K562 (cell line): ENCODE measurements at regions not wholly inside any gene's neighbourhood (a gene's known extent, or its start where the extent isn't known, plus 50 kb on each side); places are given as distances from the start of the nearest gene placed in this dataset.

Experiments
- ATAC-seq: fragments of 200-7000 bp; cut with Tn5 transposase; 3 replicates; pipeline ENCODE4 v1.9.1; 2020; ENCODE audit warnings: moderate library complexity
- BruUV-seq: library from RNA; stranded (reverse); fragments of 400-500 nt; replicated peaks from 2 replicates; lab custom pipeline; 2021; lab: Mats Ljungman, UMichigan
- CTCF ChIA-PET: fragments of 300-600 bp; formaldehyde crosslinking; extraction: SDS; loops from one replicate; lab custom pipeline; 2021; ENCODE audit warnings: low intra/inter-chr PET ratio; lab: Yijun Ruan, JAX
- POLR2A ChIA-PET: fragments of 300-600, 350-650 bp; sonication (Branson Sonifier 250); formaldehyde crosslinking; extraction: SDS; loops from one replicate; lab custom pipeline; 2021; ENCODE audit warnings: antibody characterized with exemption, inconsistent platforms; lab: Yijun Ruan, JAX
- DNase-seq, 4 experiments: peaks; one replicate each; pipeline versions ENCODE4 v3.0.0 to v3.0.0-alpha.2; 2011 to 2018; ENCODE audit warnings: low spot score in 3 of 4, mixed read lengths in 3 of 4; ENCODE audit errors: extremely low read depth in 1 of 4
- FAIRE-seq: peaks from 2 replicates; lab custom pipeline; 2011; peaks lifted over from hg19 to GRCh38; lab: Jason Lieb, UNC
- H2AFZ ChIP-seq: 2 replicates; pipeline ENCODE4 v1.6.0; 2011; ENCODE audit warnings: low read depth, low read length, control low read depth, inconsistent platforms
- H3K27ac ChIP-seq: fragments of 200-600 bp; 3 replicates; pipeline ENCODE4 v1.8.0; 2011; ENCODE audit warnings: low read depth, mild to moderate bottlenecking, control low read depth, inconsistent platforms, low read length, moderate library complexity, mixed read lengths; ENCODE audit errors: extremely low read depth
- H3K27me3 ChIP-seq, 2 experiments: fragments of 300-600 bp in 1 of 2; 2 replicates in 1 of 2; 3 replicates in 1 of 2; pipeline versions ENCODE4 v1.6.0 to v1.8.0; 2011; ENCODE audit warnings: inconsistent platforms in 2 of 2, low read length in 2 of 2, mild to moderate bottlenecking in 1 of 2, mixed read lengths in 1 of 2, moderate library complexity in 1 of 2; ENCODE audit not compliant: control insufficient read depth in 2 of 2, insufficient read depth in 2 of 2
- H3K36me3 ChIP-seq: fragments of 300-600 bp; 3 replicates; pipeline ENCODE4 v1.8.0; 2011; ENCODE audit warnings: mild to moderate bottlenecking, low read length, inconsistent platforms; ENCODE audit not compliant: control insufficient read depth, insufficient read depth
- H3K4me1 ChIP-seq, 2 experiments: fragments of 200-600 bp in 1 of 2; replicated peaks in 1 of 2; 2 replicates in 1 of 2; 3 replicates in 1 of 2; pipeline versions ENCODE4 v1.5.1 to v1.8.0; 2011; ENCODE audit warnings: inconsistent platforms in 2 of 2, low read length in 2 of 2, mild to moderate bottlenecking in 1 of 2, mixed read lengths in 1 of 2, moderate library complexity in 1 of 2; ENCODE audit not compliant: control insufficient read depth in 2 of 2, insufficient read depth in 2 of 2
- H3K4me2 ChIP-seq: 2 replicates; pipeline ENCODE4 v1.6.1; 2011; ENCODE audit warnings: low read length, control low read depth, inconsistent platforms, mixed read lengths; ENCODE audit not compliant: insufficient read depth
- H3K4me3 ChIP-seq: fragments of 200-600 bp; sonication (generic), shearing (Covaris generic); 2 replicates; pipeline ENCODE4 v1.5.1; 2016; ENCODE audit warnings: control low read depth, inconsistent platforms
- H3K79me2 ChIP-seq: fragments of 200-600 bp; 3 replicates; pipeline ENCODE4 v1.8.0; 2011; ENCODE audit warnings: low read length, inconsistent platforms; ENCODE audit not compliant: control insufficient read depth, insufficient read depth
- H3K9ac ChIP-seq, 2 experiments: 2 replicates each; pipeline versions ENCODE4 v1.6.0 to v1.6.1; 2011; ENCODE audit warnings: low read depth in 2 of 2, low read length in 2 of 2, control low read depth in 1 of 2, inconsistent platforms in 1 of 2, mild to moderate bottlenecking in 1 of 2, mixed read lengths in 1 of 2; ENCODE audit not compliant: insufficient read depth in 1 of 2
- H3K9me1 ChIP-seq: one replicate; pipeline ENCODE4 v1.6.0; 2011; ENCODE audit warnings: inconsistent platforms, mild to moderate bottlenecking, low read length, moderate library complexity; ENCODE audit not compliant: control insufficient read depth, insufficient read depth
- H3K9me3 ChIP-seq: replicated peaks from 2 replicates; pipeline ENCODE4 v1.5.1; 2011; ENCODE audit warnings: low read depth, low read length, inconsistent platforms; ENCODE audit not compliant: control insufficient read depth, insufficient read depth
- H4K20me1 ChIP-seq: replicated peaks from 2 replicates; pipeline ENCODE4 v1.6.1; 2011; ENCODE audit warnings: low read length, inconsistent platforms, mixed read lengths; ENCODE audit not compliant: control insufficient read depth, insufficient read depth
- BRD4 ChIP-seq: fragments of 200-600 bp; sonication (generic); IDR thresholded peaks from 2 replicates; pipeline ENCODE4 v1.6.1; 2017; ENCODE audit warnings: inconsistent platforms
- DACH1 ChIP-seq: fragments of 450-650 bp; IDR thresholded peaks from 2 replicates; pipeline ENCODE4 v1.6.1; 2018; ENCODE audit not compliant: partially characterized antibody
- ERF ChIP-seq: fragments of 450-650 bp; formaldehyde crosslinking; IDR thresholded peaks from 2 replicates; pipeline ENCODE4 v1.4.0; 2020; ENCODE audit warnings: mild to moderate bottlenecking, mixed read lengths
- NFRKB ChIP-seq: fragments of 450-650 bp; IDR thresholded peaks from 2 replicates; pipeline ENCODE4 v1.6.1; 2016; ENCODE audit warnings: low read depth
- PURB ChIP-seq: sonication (generic); formaldehyde crosslinking; IDR thresholded peaks from 2 replicates; pipeline ENCODE4 v1.9.0; 2021; ENCODE audit warnings: low read depth, mild to moderate bottlenecking, missing genetic modification reagents
- SMAD4 ChIP-seq: fragments of 250-450 bp; sonication (Bioruptor Pico); conservative IDR thresholded peaks from 2 replicates; pipeline ENCODE4 v1.8.0; 2021; ENCODE audit warnings: inconsistent platforms, mild to moderate bottlenecking, moderate library complexity
- TBP ChIP-seq: optimal IDR thresholded peaks from 2 replicates; pipeline ENCODE3; 2011; ENCODE audit warnings: low read depth, low read length, improper control_type of control experiment
- TOE1 ChIP-seq, 2 experiments: fragments of 450-650 bp in 1 of 2; sonication (generic) in 1 of 2; formaldehyde crosslinking in 1 of 2; IDR thresholded peaks; 2 replicates each; pipeline versions ENCODE4 v1.7.1 to v1.8.0; 2016 to 2022; ENCODE audit warnings: borderline replicate concordance in 2 of 2, mild to moderate bottlenecking in 2 of 2, antibody characterized with exemption in 1 of 2, inconsistent platforms in 1 of 2, low read depth in 1 of 2, missing genetic modification reagents in 1 of 2, moderate library complexity in 1 of 2
- ZNF311 ChIP-seq: fragments of 250-450 bp; sonication (Bioruptor Pico); IDR thresholded peaks from 2 replicates; pipeline ENCODE4 v1.4.0; 2020; ENCODE audit warnings: mild to moderate bottlenecking, moderate library complexity
- WGBS: fragments of 100-300 bp; shearing (Covaris generic); methylation state at CpG from one replicate; pipeline ENCODE4 v1.1.6; 2016; ENCODE audit warnings: low coverage, mixed read lengths; ENCODE audit not compliant: insufficient coverage; ENCODE audit errors: missing lambda C conversion rate; 5-methylcytosine and 5-hydroxymethylcytosine counted together
- in situ Hi-C: fragments of 300-500 bp; cut with MboI; formaldehyde crosslinking; loops from 4 replicates; pipeline ENCODE4 v1.15.0; 2018; ENCODE audit warnings: inconsistent platforms, mixed read lengths
- intact Hi-C: fragments of 100-400 bp; cut with micrococcal nuclease; formaldehyde crosslinking; loops from 2 replicates; pipeline ENCODE4 v1.14.2; 2022
- TF ChIP-seq, protein P1 (sequence below): fragments of 450-650 bp; IDR thresholded peaks from 2 replicates; pipeline ENCODE4 v1.6.1; 2016; ENCODE audit warnings: missing biosample characterization, missing genetic modification characterization
- TF ChIP-seq, protein P2 (sequence below), 2 experiments: fragments of 450-650 bp in 1 of 2; sonication (generic) in 1 of 2; formaldehyde crosslinking in 1 of 2; IDR thresholded peaks in 1 of 2; conservative IDR thresholded peaks in 1 of 2; 2 replicates each; pipeline versions ENCODE4 v1.6.1 to v1.8.1; 2016 to 2023; ENCODE audit warnings: mild to moderate bottlenecking in 2 of 2, moderate library complexity in 2 of 2, inconsistent platforms in 1 of 2, missing genetic modification reagents in 1 of 2
- TF ChIP-seq, protein P3 (sequence below), 3 experiments: IDR thresholded peaks in 2 of 3; conservative IDR thresholded peaks in 1 of 3; 2 replicates each; pipeline ENCODE4 v1.5.1; 2011 to 2012; ENCODE audit warnings: low read length in 3 of 3, mild to moderate bottlenecking in 3 of 3, control low read depth in 2 of 3, improper control_type of control experiment in 1 of 3, inconsistent platforms in 1 of 3, low read depth in 1 of 3, mixed read lengths in 1 of 3, moderate library complexity in 1 of 3; ENCODE audit not compliant: insufficient read depth in 2 of 3
- TF ChIP-seq, protein P4 (sequence below): fragments of 450-650 bp; IDR thresholded peaks from 2 replicates; pipeline ENCODE4 v1.6.1; 2017; ENCODE audit warnings: mild to moderate bottlenecking, moderate library complexity
- TF ChIP-seq, protein P5 (sequence below): fragments of 450-650 bp; formaldehyde crosslinking; IDR thresholded peaks from 2 replicates; pipeline ENCODE4 v1.4.0; 2022; ENCODE audit warnings: missing genetic modification characterization

DNA sequence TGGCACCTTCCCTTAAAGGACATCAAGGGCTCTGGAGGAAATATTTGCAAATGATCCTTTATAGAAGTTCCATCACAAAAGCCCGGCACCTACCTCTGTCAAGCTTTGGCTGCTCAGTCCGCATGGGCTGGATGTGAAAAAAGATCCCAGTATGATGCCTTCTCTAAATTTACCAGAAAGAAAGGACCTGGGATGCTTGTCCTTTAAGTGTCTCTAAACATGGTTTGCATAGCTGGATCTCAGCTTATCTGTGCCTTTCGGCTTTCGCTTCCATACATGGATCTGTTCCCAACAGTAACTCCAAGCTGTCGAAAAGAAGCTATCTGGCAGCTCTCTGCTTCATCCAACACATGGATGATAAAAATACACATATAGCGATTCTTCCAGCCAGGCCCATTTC is 60.4 kb upstream of the SLC8A1 start:
- in situ Hi-C loops: no loop called here
- no peaks in the 10 kb centered on the region for H3K79me2 ChIP-seq
- H3K4me2 ChIP-seq: no peak overlapping the region
- POLR2A ChIA-PET: no interaction called here
- CTCF ChIA-PET: no interaction called here
- H4K20me1 ChIP-seq: no peaks in the 10 kb centered on the region
- no peak overlapping the region for H3K4me3 ChIP-seq
- 0% methylated on average over 6 of the region's 6 CpGs for WGBS
- no peak for DNase-seq
- no peaks in the 10 kb centered on the region for H3K4me1 ChIP-seq
- H2AFZ ChIP-seq: no peak overlapping the region
- no peak for FAIRE-seq
- TF ChIP-seq, protein P1, sequence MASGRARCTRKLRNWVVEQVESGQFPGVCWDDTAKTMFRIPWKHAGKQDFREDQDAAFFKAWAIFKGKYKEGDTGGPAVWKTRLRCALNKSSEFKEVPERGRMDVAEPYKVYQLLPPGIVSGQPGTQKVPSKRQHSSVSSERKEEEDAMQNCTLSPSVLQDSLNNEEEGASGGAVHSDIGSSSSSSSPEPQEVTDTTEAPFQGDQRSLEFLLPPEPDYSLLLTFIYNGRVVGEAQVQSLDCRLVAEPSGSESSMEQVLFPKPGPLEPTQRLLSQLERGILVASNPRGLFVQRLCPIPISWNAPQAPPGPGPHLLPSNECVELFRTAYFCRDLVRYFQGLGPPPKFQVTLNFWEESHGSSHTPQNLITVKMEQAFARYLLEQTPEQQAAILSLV (tag): no peak
- no peak for TF ChIP-seq TBP
- no peak for TF ChIP-seq NFRKB
- TF ChIP-seq DACH1: no peak
- TF ChIP-seq BRD4: no peak
- TF ChIP-seq TOE1 (IDR thresholded peaks at IDR 0.05; ENCODE audit: borderline replicate concordance): no peak
- TF ChIP-seq TOE1 (CRISPR knock-in tag; IDR thresholded peaks at IDR 0.05; ENCODE audit: borderline replicate concordance, low read depth): no peak
- TF ChIP-seq, protein P2, sequence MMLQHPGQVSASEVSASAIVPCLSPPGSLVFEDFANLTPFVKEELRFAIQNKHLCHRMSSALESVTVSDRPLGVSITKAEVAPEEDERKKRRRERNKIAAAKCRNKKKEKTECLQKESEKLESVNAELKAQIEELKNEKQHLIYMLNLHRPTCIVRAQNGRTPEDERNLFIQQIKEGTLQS (IDR thresholded peaks at IDR 0.05): no peak
- TF ChIP-seq, protein P2 (CRISPR knock-in tag; conservative IDR thresholded peaks at IDR 0.05): no peak
- no peak for TF ChIP-seq SMAD4 (CRISPR knock-in tag)
- no peak for TF ChIP-seq ZNF311 (CRISPR knock-in tag)
- TF ChIP-seq, protein P3, sequence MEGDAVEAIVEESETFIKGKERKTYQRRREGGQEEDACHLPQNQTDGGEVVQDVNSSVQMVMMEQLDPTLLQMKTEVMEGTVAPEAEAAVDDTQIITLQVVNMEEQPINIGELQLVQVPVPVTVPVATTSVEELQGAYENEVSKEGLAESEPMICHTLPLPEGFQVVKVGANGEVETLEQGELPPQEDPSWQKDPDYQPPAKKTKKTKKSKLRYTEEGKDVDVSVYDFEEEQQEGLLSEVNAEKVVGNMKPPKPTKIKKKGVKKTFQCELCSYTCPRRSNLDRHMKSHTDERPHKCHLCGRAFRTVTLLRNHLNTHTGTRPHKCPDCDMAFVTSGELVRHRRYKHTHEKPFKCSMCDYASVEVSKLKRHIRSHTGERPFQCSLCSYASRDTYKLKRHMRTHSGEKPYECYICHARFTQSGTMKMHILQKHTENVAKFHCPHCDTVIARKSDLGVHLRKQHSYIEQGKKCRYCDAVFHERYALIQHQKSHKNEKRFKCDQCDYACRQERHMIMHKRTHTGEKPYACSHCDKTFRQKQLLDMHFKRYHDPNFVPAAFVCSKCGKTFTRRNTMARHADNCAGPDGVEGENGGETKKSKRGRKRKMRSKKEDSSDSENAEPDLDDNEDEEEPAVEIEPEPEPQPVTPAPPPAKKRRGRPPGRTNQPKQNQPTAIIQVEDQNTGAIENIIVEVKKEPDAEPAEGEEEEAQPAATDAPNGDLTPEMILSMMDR (IDR thresholded peaks at IDR 0.05 in 2 of 3, conservative IDR thresholded peaks at IDR 0.05 in 1 of 3; ENCODE audit: insufficient read depth in 2 of 3, low read depth in 1 of 3, low read length in 3 of 3): no peak
- TF ChIP-seq, protein P4, sequence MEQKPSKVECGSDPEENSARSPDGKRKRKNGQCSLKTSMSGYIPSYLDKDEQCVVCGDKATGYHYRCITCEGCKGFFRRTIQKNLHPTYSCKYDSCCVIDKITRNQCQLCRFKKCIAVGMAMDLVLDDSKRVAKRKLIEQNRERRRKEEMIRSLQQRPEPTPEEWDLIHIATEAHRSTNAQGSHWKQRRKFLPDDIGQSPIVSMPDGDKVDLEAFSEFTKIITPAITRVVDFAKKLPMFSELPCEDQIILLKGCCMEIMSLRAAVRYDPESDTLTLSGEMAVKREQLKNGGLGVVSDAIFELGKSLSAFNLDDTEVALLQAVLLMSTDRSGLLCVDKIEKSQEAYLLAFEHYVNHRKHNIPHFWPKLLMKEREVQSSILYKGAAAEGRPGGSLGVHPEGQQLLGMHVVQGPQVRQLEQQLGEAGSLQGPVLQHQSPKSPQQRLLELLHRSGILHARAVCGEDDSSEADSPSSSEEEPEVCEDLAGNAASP: no peak
- TF ChIP-seq, protein P5, sequence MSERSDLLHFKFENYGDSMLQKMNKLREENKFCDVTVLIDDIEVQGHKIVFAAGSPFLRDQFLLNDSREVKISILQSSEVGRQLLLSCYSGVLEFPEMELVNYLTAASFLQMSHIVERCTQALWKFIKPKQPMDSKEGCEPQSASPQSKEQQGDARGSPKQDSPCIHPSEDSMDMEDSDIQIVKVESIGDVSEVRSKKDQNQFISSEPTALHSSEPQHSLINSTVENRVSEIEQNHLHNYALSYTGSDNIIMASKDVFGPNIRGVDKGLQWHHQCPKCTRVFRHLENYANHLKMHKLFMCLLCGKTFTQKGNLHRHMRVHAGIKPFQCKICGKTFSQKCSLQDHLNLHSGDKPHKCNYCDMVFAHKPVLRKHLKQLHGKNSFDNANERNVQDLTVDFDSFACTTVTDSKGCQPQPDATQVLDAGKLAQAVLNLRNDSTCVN (CRISPR knock-in tag): no peak
- no peak for TF ChIP-seq PURB
- no peak for TF ChIP-seq ERF (CRISPR knock-in tag)
- no peaks in the 10 kb centered on the region for H3K27me3 ChIP-seq
- ATAC-seq: no peak
- BruUV-seq: no TSS peak
- no peak overlapping the region for H3K27ac ChIP-seq
- intact Hi-C loops: no loop called here
- H3K9me3 ChIP-seq: no peaks in the 10 kb centered on the region
- no peaks in the 10 kb centered on the region for H3K9me1 ChIP-seq
- H3K9ac ChIP-seq: no peak overlapping the region
- no peaks in the 10 kb centered on the region for H3K36me3 ChIP-seq
